Kidney glomerular epithelial cell (primary cell): ENCODE measurements at regions not wholly inside any gene's neighbourhood (a gene's known extent, or its start where the extent isn't known, plus 50 kb on each side); places are given as distances from the start of the nearest gene placed in this dataset.
"Not testable (repeated sequence)": the region's sequence is repeated elsewhere in the genome, so short reads cannot be mapped to it uniquely, and the experiment has no call there.

Source experiments
- DNase-seq: peaks from one replicate; lab custom pipeline; 2025; lab: John Stamatoyannopoulos, UW

DNA sequence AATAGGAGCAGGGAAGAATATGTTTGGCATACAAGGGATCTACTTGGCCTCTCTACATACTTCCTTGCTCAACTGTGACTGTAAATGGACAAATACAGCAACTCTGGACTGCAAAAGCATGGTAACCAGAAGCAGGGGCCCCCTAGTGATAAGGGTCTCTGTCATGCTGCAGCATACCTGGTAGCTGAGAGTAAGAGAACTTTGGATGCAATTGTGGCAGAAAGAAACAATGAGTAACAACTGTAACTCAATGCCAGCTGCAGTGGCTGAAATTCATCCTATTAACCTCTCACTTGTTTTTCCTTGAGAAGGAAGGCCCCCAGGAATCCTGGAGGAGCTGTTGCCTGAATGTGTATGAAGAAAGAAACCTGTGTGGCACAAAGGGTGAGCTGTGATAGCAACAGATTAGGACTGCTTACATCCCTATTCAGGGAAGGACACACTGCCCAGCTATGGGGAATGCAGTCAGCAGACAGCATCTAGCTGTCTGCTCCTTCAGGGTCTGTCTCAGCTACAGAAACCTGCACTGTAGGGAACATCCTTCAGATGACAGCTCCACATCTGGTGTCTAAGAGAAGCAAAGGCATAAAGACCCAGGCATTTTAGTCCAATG is 468.1 kb upstream of the ACTBL2 start:
- DNase-seq = no peak

DNA sequence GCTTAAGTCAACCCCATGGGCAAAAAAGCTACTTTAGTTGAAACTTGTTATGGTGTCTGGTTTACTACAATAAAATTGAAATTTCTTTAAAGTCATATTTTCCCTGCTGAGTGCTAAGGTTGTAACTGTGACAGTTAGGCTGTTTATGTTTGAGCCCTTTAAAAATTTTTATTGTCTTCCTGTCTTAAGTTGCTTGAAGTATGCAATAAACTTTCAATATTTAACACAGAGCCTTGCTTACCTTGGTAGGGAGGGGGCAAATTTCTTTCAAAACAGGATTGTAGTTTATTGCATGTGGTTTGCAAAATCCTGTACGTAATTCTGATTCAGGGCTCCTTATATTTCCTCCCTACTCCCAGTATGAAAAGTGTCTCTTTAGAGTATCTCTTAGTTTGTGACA is 465.5 kb upstream of the ACTBL2 start:
- DNase-seq = no peak

GRCh38 chr5:57947181-57947580 is 464.6 kb upstream of the ACTBL2 start:
- no peak for DNase-seq

GRCh38 chr5:57940879-57941278 is 458.3 kb upstream of the ACTBL2 start:
- DNase-seq = no peak

DNA sequence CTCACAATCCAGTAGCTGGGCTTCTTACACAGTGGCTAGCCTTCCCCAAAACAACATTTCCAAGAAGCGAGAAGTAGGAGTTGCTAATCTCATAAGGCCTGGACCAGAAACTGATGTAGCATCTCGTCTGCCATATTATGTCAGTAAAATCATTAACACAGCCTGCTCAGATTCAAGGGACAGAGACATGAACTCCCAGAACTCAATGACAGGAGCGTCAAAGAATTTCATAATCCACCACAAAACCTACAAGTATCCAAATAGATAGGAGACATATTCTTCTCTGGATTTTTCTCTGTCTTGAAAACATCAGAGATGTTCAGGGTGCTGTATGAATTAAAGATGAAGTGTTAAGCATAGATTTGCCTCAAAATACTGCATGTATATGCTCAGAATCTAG is 457.6 kb upstream of the ACTBL2 start:
- no peak for DNase-seq

DNA sequence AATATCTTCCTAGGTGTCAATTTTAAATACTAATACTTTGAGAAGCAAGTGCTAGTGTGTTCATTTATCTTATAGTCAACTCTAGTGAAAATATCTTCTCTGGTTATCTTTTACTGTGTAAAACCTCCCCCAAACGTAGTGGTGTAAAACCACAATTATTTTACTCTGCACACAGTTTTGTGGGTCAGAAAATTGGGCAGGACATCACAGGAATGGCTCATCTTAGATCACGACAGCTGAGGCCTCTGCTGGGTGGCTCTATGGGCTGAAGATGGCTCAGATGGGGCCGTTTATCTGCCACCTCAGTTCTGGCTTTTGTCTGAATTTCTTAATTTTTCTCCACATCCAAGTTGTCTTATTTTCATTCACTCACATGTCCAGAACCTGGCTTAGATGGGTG is 457.2 kb upstream of the ACTBL2 start:
- DNase-seq = no peak

- DNase-seq = no peak
Observed at GRCh38 chr5:57939335-57939734, 456.7 kb upstream of the ACTBL2 start.

- no peak for DNase-seq
Observed at GRCh38 chr5:57938174-57938557, 455.6 kb upstream of the ACTBL2 start.

GRCh38 chr5:57937501-57938173 is 455.0 kb upstream of the ACTBL2 start:
- DNase-seq = no peak

DNA sequence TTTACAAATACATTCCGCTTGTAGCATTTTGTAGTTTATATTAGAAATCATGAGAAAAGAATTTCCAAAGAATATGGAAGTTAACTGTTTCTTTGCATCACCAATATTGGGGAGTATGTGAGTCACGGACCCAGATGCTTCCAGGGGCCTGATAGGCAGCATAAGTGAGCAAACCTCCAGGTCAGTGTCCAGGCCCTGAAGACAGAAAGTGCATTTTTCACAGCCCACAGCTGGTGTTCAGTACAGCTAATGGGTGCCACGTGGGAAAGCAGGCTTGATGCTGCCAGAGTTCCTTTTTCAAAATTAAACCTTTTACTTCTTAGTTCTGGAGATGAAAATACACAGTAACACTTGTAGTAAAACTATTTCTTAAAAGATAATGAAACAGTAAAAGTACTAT is 454.4 kb upstream of the ACTBL2 start:
- no peak for DNase-seq

DNA sequence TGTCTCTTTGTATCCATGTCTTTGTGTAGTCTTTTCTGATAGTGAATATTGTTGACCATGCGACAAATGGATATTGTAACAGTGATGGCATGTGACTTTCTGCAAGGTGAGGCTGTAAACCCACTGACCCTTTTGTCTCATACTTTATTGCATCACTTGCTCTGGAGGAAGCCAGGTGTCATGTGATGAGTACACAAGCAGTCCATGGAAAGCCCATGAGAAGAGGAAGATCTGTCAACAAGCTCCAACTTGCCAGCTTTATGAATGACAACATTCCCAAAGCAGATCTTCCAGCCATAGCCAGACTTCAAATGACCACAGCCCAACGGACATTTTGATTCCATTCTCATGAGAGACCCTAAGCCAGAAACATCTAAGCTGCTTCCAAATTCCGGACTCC is 450.1 kb upstream of the ACTBL2 start:
- no peak for DNase-seq

- DNase-seq = no peak
Observed at GRCh38 chr5:57931807-57932206, 449.2 kb upstream of the ACTBL2 start.

- no peak for DNase-seq
Observed at GRCh38 chr5:57931352-57931751, 448.7 kb upstream of the ACTBL2 start.

DNA sequence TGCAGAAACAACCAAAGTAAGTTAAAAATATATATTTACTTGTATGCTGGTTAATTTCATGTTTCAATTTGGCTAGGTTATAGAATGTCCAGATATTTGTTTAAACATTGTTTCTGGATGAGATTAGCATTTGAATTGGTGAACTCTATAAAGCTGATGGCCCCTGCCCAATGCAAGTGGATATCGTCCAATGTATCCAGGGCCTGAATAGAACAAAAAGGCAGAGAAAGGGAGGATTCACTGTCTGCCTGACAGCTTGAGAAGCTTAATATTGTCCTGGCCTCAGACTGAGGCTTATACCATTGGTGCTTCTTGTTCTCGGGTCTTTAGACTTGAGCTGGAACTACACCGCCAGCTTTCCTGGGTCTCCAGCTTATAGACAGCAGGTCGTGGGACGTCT is 446.7 kb upstream of the ACTBL2 start:
- DNase-seq = no peak

DNA sequence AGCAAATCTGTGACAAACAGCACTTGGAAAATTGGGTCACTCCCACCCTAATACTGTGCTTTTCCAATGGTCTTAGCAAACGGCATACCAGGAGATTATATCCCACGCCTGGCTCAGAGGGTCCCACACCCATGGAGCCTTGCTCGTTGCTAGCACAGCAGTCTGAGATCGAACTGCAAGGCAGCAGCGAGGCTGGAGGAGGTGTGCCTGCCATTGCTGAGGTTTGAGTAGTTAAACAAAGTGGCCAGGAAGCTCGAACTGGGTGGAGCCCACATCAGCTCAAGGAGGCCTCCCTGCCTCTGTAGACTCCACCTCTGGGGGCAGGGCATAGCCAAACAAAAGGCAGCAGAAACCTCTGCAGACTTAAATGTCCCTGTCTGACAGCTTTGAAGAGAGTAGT is 440.5 kb upstream of the ACTBL2 start:
- not testable (repeated sequence) for DNase-seq

DNA sequence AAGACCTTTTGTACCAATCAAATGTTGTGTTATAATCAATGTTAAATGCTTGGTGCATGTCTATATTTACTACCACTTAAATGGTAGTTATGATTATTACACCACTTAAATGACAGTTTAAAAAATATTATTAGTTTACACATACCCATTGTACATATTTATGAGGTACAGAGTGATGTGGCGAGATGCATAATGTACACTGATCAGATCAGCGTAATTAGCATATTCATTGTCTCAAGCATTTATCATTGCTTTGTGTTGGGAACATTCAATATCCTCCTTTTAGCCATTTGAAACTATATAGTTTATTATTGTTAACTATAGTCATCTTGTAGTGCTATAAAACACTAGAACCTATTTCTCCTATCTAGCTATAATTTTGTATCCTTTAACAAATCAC is 434.4 kb upstream of the ACTBL2 start:
- DNase-seq = no peak

DNA sequence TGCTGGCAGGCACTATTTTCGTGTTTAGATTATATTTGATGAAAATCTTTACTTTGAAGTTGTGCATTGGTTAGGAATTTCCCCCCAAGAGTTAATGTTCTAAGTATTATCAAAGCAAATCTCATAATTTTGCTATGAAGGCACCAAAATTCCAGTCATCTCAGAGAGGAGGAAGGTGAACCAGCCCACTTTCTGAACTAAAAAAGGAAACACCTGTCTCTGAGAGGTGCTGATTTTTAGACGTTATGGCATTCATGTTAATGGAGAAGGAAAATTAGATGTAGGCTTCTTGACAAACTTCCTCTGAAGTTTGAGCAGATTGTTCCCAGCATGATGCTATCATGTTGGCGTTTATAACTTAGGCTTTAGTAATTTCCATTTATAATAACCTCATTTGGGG is 432.9 kb upstream of the ACTBL2 start:
- no peak for DNase-seq

GRCh38 chr5:57911438-57911837 is 428.8 kb upstream of the ACTBL2 start:
- DNase-seq = no peak

DNA sequence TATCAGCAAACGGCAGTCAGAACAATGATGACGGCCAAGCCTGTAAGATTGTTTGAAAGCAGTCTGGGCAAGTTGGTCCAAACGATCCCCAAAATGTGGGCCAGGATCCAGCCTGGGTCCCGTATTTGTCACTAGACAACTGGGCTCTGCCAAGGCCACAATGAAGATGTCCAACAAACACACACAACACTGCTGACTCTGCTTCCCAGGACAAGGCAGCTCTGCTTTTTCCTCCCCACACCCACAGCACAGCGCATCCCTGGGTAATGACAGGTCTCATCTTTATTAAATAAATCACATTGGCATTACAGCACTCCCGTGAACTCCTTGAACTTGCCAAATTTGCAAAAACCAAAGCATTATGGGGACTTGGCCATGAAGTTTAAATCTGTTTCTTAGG is 424.1 kb upstream of the ACTBL2 start:
- DNase-seq = no peak

GRCh38 chr5:57903458-57903857 is 420.8 kb upstream of the ACTBL2 start:
- no peak for DNase-seq

DNA sequence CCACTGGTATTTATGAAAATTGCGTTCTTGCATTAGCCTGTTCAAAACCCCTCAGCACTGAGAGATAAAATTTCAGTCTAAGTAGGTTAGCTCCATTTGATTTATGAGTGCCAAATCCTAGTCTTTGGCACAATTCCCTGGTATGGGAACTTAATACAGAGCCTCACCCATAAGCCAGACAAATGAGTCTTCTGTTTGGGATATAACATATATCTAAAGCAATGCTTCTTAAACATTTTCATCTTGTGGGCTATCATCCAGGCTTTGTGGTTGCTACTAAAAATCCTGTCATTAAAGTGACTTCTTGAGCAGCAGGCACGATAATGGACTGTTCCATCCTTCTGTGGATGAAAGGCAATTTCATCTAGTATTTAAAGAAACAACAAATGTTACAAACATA is 419.5 kb upstream of the ACTBL2 start:
- no peak for DNase-seq

DNA sequence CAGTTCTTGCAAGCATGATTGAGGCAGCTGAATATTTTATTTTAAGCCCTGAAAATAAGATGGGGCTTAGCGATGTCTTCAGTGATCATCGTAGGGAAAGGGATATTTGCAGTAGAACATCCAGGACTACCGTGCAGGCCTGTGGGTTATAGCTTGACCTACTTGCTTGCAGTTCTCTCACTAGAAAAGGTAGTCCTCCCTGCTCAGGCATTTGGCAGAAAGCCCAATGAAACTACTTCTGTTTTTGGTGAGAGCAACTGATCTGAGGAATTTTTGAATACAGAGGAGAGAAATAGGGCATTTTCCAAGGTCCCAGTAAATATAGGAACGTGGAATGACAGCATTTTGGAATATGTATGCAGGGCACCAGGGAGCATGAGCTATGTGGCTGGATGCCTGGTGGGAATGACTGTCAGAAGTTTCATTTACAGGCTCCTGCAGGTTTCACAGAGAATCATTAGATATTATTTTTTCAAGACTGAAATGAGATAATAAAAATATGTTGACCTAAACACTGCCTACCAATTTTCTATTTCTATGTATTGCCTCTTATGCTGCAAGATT is 417.9 kb upstream of the ACTBL2 start:
- DNase-seq = no peak

- DNase-seq = no peak
Observed at GRCh38 chr5:57896576-57896975, 414.0 kb upstream of the ACTBL2 start.

- DNase-seq = no peak
Observed at GRCh38 chr5:57895766-57896165, 413.2 kb upstream of the ACTBL2 start.
